OCI-LY7 (cell line): ENCODE measurements at regions not wholly inside any gene's neighbourhood (a gene's known extent, or its start where the extent isn't known, plus 50 kb on each side); places are given as distances from the start of the nearest gene placed in this dataset.
A peak's percentile ranks its signal among the peaks of the same experiment; 100 is the strongest.

Experiments used
- BruUV-seq: library from RNA; stranded (reverse); fragments of 400-500 nt; replicated peaks from 2 replicates; lab custom pipeline; 2021; lab: Mats Ljungman, UMichigan
- CTCF ChIA-PET: fragments of 300-600 bp; sonication (Branson Sonifier 250); formaldehyde crosslinking; loops from one replicate; lab custom pipeline; 2022; ENCODE audit warnings: antibody characterized with exemption; ENCODE audit not compliant: unreplicated experiment; lab: Charles Lee
- POLR2A ChIA-PET: fragments of 300-600 bp; sonication (Branson Sonifier 250); formaldehyde crosslinking; loops from one replicate; lab custom pipeline; 2022; ENCODE audit warnings: antibody characterized with exemption; lab: Charles Lee
- DNase-seq: peaks from one replicate; pipeline ENCODE4 v3.0.0-alpha.2; 2015; ENCODE audit warnings: low spot score
- H2AFZ ChIP-seq: fragments of 200-600 bp; sonication (generic), shearing (Covaris generic); 2 replicates; pipeline ENCODE4 v1.6.1; 2014; ENCODE audit warnings: mild to moderate bottlenecking, antibody characterized with exemption, low read length, moderate library complexity
- H3K27ac ChIP-seq: fragments of 200-600 bp; sonication (generic); 2 replicates; pipeline ENCODE4 v1.5.1; 2014; ENCODE audit warnings: mixed run types, low read depth, mild to moderate bottlenecking, moderate library complexity, low read length, inconsistent platforms; ENCODE audit not compliant: poor library complexity, severe bottlenecking
- H3K36me3 ChIP-seq: fragments of 200-600 bp; sonication (generic); 2 replicates; pipeline ENCODE4 v1.6.1; 2014; ENCODE audit warnings: mild to moderate bottlenecking, antibody characterized with exemption, low read length, moderate library complexity, mixed read lengths; ENCODE audit not compliant: insufficient read depth
- H3K4me1 ChIP-seq: fragments of 200-600 bp; sonication (generic); 2 replicates; pipeline ENCODE4 v1.5.1; 2014; ENCODE audit warnings: mild to moderate bottlenecking, low read length; ENCODE audit not compliant: insufficient read depth, poor library complexity, severe bottlenecking
- H3K4me2 ChIP-seq: fragments of 200-600 bp; sonication (generic); 2 replicates; pipeline ENCODE4 v1.6.1; 2014; ENCODE audit warnings: mild to moderate bottlenecking, low read length
- H3K4me3 ChIP-seq: fragments of 200-600 bp; sonication (generic); 2 replicates; pipeline ENCODE4 v1.5.1; 2014; ENCODE audit warnings: mild to moderate bottlenecking, low read depth, low read length; ENCODE audit not compliant: poor library complexity, severe bottlenecking
- H3K79me2 ChIP-seq: fragments of 200-600 bp; sonication (generic); 2 replicates; pipeline ENCODE4 v1.6.1; 2016; ENCODE audit warnings: low read depth, mild to moderate bottlenecking, low read length, moderate library complexity, mixed read lengths; ENCODE audit not compliant: insufficient read depth
- H3K9me2 ChIP-seq: fragments of 200-600 bp; sonication (generic); 2 replicates; pipeline ENCODE4 v1.6.1; 2016; ENCODE audit warnings: mild to moderate bottlenecking, low read length, mixed read lengths; ENCODE audit not compliant: insufficient read depth
- H3K9me3 ChIP-seq: fragments of 200-600 bp; sonication (generic); 2 replicates; pipeline ENCODE4 v1.6.1; 2014; ENCODE audit warnings: mild to moderate bottlenecking, mixed run types, low read length, mixed read lengths
- H4K20me1 ChIP-seq: fragments of 200-600 bp; sonication (generic); 2 replicates; pipeline ENCODE4 v1.6.1; 2014; ENCODE audit warnings: mild to moderate bottlenecking, antibody characterized with exemption, low read length, moderate library complexity, mixed read lengths; ENCODE audit not compliant: insufficient read depth
- EZH2phosphoT487 ChIP-seq: fragments of 200-600 bp; sonication (generic); IDR thresholded peaks from 2 replicates; pipeline ENCODE4 v1.6.1; 2018; ENCODE audit warnings: low read depth, borderline replicate concordance, mild to moderate bottlenecking, mixed run types, antibody characterized with exemption, low read length, moderate library complexity, mixed read lengths
- intact Hi-C: fragments of 100-400 bp; cut with micrococcal nuclease; formaldehyde crosslinking; loops from one replicate; pipeline ENCODE4 v1.10.0; 2022; ENCODE audit not compliant: unreplicated experiment
- TF ChIP-seq, protein P1 (sequence below): fragments of 200-600 bp; sonication (generic); conservative IDR thresholded peaks from 2 replicates; pipeline ENCODE4 v1.5.1; 2014; ENCODE audit warnings: mild to moderate bottlenecking, antibody characterized with exemption, low read length, moderate library complexity, mixed read lengths

DNA sequence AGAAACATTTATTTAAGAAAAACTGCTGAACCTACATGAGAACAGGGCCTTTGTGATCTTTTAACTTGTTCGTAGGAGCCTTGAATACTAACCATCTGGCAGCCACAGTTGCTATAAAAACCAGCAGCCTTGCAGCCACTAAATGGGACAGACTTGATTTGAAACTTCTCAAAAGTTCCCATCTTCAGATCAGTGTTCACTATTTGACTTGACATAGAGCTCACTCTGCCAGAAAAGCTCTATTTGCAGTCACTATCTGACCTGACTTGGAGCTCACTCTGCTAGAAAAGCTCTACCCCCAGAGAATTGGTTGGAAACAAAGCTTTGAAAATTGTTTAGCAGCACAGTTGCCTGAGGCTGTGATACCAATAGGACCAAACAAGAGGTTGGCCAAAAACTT, 119.3 kb upstream of the F13A1 start:
- intact Hi-C loops: no loop called here
- Histone ChIP-seq H3K4me1 (no peaks in the 10 kb centered on the region), H3K9me3 (peaks cover 5% of the 10 kb centered on the region; the same call in 1 of the 2 replicates), H3K27ac (no peak overlapping the region), H3K36me3 (no peaks in the 10 kb centered on the region), H4K20me1 (no peaks in the 10 kb centered on the region), H3K4me2 (no peak overlapping the region), H2AFZ (peak overlapping the region; percentile 63), H3K4me3 (no peak overlapping the region), H3K9me2 (no peaks in the 10 kb centered on the region), H3K79me2 (no peaks in the 10 kb centered on the region)
- BruUV-seq: no TSS peak
- TF ChIP-seq, protein P1, sequence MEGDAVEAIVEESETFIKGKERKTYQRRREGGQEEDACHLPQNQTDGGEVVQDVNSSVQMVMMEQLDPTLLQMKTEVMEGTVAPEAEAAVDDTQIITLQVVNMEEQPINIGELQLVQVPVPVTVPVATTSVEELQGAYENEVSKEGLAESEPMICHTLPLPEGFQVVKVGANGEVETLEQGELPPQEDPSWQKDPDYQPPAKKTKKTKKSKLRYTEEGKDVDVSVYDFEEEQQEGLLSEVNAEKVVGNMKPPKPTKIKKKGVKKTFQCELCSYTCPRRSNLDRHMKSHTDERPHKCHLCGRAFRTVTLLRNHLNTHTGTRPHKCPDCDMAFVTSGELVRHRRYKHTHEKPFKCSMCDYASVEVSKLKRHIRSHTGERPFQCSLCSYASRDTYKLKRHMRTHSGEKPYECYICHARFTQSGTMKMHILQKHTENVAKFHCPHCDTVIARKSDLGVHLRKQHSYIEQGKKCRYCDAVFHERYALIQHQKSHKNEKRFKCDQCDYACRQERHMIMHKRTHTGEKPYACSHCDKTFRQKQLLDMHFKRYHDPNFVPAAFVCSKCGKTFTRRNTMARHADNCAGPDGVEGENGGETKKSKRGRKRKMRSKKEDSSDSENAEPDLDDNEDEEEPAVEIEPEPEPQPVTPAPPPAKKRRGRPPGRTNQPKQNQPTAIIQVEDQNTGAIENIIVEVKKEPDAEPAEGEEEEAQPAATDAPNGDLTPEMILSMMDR: no peak
- no peak for TF ChIP-seq EZH2phosphoT487
- CTCF ChIA-PET: interaction anchor here (0.5 kb wide), 1 partner anchor 428 kb away, joined by 3 read pairs; no protein-coding TSS in a partner anchor
- POLR2A ChIA-PET: interaction anchor here (1.0 to 1.6 kb wide), 3 partner anchors 25 to 48 kb away, joined by 3 read pairs; no protein-coding TSS in a partner anchor
- no peak for DNase-seq

DNA sequence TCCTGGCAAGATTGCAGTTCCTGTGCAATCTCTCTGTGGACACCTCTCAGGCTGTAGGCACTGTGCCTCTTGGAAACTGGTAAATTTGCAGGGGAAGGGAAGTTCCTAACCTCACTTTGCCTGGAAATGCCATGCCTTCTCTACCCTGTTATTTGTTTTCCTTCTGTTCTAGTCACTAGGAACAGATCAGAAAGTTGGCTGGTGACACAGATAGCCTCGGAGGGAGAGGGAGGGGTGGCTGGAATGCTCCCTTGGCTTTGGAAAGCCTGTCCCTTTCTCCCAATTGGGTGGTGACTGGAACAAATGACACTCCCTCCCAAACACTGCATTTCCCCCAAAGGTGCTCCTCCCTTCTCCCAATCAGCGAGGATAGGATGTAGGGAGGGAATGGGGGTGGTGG, 131.5 kb upstream of the F13A1 start:
- intact Hi-C loops: no loop called here
- Histone ChIP-seq H3K9me2 (no peaks in the 10 kb centered on the region), H2AFZ (no peak overlapping the region), H4K20me1 (no peaks in the 10 kb centered on the region), H3K9me3 (no peaks in the 10 kb centered on the region), H3K36me3 (no peaks in the 10 kb centered on the region), H3K4me1 (no peaks in the 10 kb centered on the region), H3K4me2 (no peak overlapping the region), H3K27ac (no peak overlapping the region), H3K4me3 (no peak overlapping the region), H3K79me2 (no peaks in the 10 kb centered on the region)
- DNase-seq: no peak
- CTCF ChIA-PET: no interaction called here
- TF ChIP-seq, protein P1: no peak
- no peak for TF ChIP-seq EZH2phosphoT487
- BruUV-seq: no TSS peak
- POLR2A ChIA-PET: no interaction called here

DNA sequence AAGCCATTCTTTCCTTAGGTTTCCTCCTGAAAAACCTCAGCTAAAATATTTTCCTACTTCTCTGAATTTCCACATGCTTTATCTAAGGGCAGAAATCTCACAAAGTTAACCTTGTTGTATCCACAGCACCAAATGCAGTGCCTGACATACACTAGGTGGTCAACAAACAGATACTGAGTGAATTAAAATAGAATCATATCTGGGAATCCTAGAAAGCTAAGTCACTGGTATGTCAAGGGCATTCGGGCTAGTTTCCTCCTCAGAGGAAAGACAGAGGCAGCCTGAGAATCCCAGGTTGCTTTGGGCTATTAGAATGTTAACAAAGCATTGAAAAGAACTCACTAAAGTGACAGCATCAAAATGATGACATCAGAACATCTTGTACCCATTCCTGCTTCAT, 132.7 kb upstream of the F13A1 start:
- BruUV-seq: no TSS peak
- intact Hi-C loops: no loop called here

More for the DNA sequence above, 132.7 kb upstream of the F13A1 start:
- Histone ChIP-seq H3K79me2 (no peaks in the 10 kb centered on the region), H2AFZ (no peak overlapping the region), H3K9me3 (no peaks in the 10 kb centered on the region), H3K4me2 (no peak overlapping the region), H3K27ac (no peak overlapping the region), H3K9me2 (no peaks in the 10 kb centered on the region), H3K4me3 (no peak overlapping the region), H4K20me1 (no peaks in the 10 kb centered on the region), H3K36me3 (no peaks in the 10 kb centered on the region), H3K4me1 (no peaks in the 10 kb centered on the region)
- CTCF ChIA-PET: no interaction called here
- TF ChIP-seq, protein P1: no peak
- TF ChIP-seq EZH2phosphoT487: no peak
- DNase-seq: no peak
- POLR2A ChIA-PET: interaction anchor here (1.1 kb wide), 1 partner anchor 21 kb away, joined by 4 read pairs; no protein-coding TSS in a partner anchor
